Gastroesophageal sphincter (tissue), 4 donors: ENCODE measurements at regions not wholly inside any gene's neighbourhood (a gene's known extent, or its start where the extent isn't known, plus 50 kb on each side); places are given as distances from the start of the nearest gene placed in this dataset.

Source experiments
- ATAC-seq: fragments of 150-250 bp; one replicate; pipeline ENCODE4 v1.9.1; 2016; ENCODE audit warnings: mild to moderate bottlenecking, moderate library complexity
- H3K27ac ChIP-seq, 4 donors: fragments of 200-600 bp; sonication (generic) in 3 of 4; 1 replicate in 3 of 4; 2 replicates in 1 of 4; pipeline ENCODE4 v1.5.1; 2016 to 2019
- H3K27me3 ChIP-seq: fragments of 200-600 bp; sonication (generic); one replicate; pipeline ENCODE4 v1.5.1; 2019
- H3K36me3 ChIP-seq, 2 donors: fragments of 200-600 bp; sonication (generic); one replicate each; pipeline ENCODE4 v1.5.1; 2019; ENCODE audit warnings: control low read depth in 1 of 2
- H3K4me1 ChIP-seq, 3 donors: fragments of 200-600 bp; sonication (generic); 1 replicate in 2 of 3; 2 replicates in 1 of 3; pipeline ENCODE4 v1.5.1; 2016 to 2019; ENCODE audit warnings: control low read depth in 2 of 3
- H3K4me3 ChIP-seq, 2 donors: fragments of 200-600 bp; sonication (generic); one replicate each; pipeline ENCODE4 v1.5.1; 2019; ENCODE audit warnings: mild to moderate bottlenecking in 1 of 2, moderate library complexity in 1 of 2
- H3K9me3 ChIP-seq, 3 donors: fragments of 200-600 bp; sonication (generic); one replicate each; pipeline ENCODE4 v1.5.1; 2017 to 2019; ENCODE audit warnings: control low read depth in 2 of 3
- EP300 ChIP-seq: sonication (generic); formaldehyde crosslinking; IDR thresholded peaks from one replicate; pipeline ENCODE4 v1.6.1; 2017; ENCODE audit warnings: antibody characterized with exemption, mild to moderate bottlenecking
- POLR2A ChIP-seq, 2 donors: fragments of 450-650 bp; IDR thresholded peaks; one replicate each; pipeline ENCODE4 v1.6.1; 2017; ENCODE audit warnings: antibody characterized with exemption in 2 of 2, mild to moderate bottlenecking in 2 of 2, moderate library complexity in 1 of 2
- POLR2AphosphoS5 ChIP-seq: sonication (generic); formaldehyde crosslinking; IDR thresholded peaks from one replicate; pipeline ENCODE4 v1.6.1; 2017; ENCODE audit warnings: antibody characterized with exemption
- WGBS, 2 donors: methylation state at CpG; one replicate each; pipeline ENCODE4 v1.1.5; 2018; ENCODE audit warnings: low coverage in 1 of 2; 5-methylcytosine and 5-hydroxymethylcytosine counted together
- TF ChIP-seq, protein P1 (sequence below), 4 experiments: fragments of 200-600 bp in 2 of 4; fragments of 450-650 bp in 2 of 4; sonication (generic) in 1 of 4; IDR thresholded peaks; one replicate each; pipeline ENCODE4 v1.5.1; 2017 to 2019; ENCODE audit warnings: antibody characterized with exemption in 4 of 4, mild to moderate bottlenecking in 2 of 4, moderate library complexity in 2 of 4

DNA sequence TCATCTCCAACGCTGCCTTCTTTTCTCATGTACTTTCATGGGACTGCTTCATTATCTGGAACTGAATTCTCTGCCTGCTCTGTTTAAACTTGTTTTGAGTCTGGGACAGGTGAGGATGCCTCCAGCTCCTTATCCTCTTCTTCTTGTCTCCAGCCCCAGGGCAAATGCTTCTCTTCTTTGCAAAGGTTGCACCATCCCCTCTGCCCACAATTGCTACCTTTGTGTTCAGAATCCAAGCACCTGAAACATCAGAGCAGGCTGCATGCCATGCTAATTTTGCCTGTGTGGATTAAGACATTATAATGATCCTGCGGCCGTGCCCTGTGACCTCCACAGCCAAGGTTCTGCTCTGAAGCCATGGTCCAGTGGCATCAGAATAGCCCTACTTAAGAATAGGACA lies 309.5 kb downstream of the EPHA4 start:
- 94 to 100% methylated on average over 1 to 3 of the region's 3 CpGs for WGBS, 2 donors
- Histone ChIP-seq H3K4me3 (no peak overlapping the region), H3K27ac (no peak overlapping the region), H3K36me3 (no peaks in the 10 kb centered on the region), H3K9me3 (no peaks in the 10 kb centered on the region), H3K4me1 (no peaks in the 10 kb centered on the region), H3K27me3 (peaks cover 4% of the 10 kb centered on the region)
- ATAC-seq = no peak
- no peak for TF ChIP-seq POLR2AphosphoS5
- TF ChIP-seq, protein P1, sequence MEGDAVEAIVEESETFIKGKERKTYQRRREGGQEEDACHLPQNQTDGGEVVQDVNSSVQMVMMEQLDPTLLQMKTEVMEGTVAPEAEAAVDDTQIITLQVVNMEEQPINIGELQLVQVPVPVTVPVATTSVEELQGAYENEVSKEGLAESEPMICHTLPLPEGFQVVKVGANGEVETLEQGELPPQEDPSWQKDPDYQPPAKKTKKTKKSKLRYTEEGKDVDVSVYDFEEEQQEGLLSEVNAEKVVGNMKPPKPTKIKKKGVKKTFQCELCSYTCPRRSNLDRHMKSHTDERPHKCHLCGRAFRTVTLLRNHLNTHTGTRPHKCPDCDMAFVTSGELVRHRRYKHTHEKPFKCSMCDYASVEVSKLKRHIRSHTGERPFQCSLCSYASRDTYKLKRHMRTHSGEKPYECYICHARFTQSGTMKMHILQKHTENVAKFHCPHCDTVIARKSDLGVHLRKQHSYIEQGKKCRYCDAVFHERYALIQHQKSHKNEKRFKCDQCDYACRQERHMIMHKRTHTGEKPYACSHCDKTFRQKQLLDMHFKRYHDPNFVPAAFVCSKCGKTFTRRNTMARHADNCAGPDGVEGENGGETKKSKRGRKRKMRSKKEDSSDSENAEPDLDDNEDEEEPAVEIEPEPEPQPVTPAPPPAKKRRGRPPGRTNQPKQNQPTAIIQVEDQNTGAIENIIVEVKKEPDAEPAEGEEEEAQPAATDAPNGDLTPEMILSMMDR (IDR thresholded peaks at IDR 0.05) = no peak
- no peak for TF ChIP-seq POLR2A (IDR thresholded peaks at IDR 0.05)
- no peak for TF ChIP-seq EP300

DNA sequence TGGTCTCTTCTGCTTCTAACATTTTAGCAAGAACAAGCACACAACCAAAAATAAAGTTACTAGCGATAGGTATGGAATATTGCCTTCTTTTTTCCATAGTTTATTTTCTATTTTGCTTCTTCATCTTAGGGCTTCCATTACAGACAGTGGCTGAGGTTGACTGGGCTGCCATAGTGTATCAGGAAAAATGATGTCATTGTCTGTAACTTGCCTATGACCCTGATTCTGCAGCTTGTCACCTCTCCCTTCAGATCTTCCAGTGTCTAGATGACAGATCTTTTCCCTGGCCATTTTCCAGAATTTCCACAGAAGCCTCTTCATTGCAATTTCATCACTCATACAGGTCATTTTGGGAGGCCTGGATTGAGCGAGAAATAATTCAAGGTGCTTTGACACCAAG lies 308.5 kb downstream of the EPHA4 start:
- no peaks in the 10 kb centered on the region for H3K36me3 ChIP-seq
- H3K27ac ChIP-seq = no peak overlapping the region
- TF ChIP-seq, protein P1 (IDR thresholded peaks at IDR 0.05) = no peak
- no peak for TF ChIP-seq EP300
- no peak for TF ChIP-seq POLR2A (IDR thresholded peaks at IDR 0.05)
- TF ChIP-seq POLR2AphosphoS5 = no peak
- H3K27me3 ChIP-seq = peaks cover 4% of the 10 kb centered on the region
- 94 to 100% methylated on average over 1 to 2 of the region's 2 CpGs for WGBS, 2 donors
- no peaks in the 10 kb centered on the region for H3K4me1 ChIP-seq
- no peak for ATAC-seq
- no peaks in the 10 kb centered on the region for H3K9me3 ChIP-seq
- no peak overlapping the region for H3K4me3 ChIP-seq

DNA sequence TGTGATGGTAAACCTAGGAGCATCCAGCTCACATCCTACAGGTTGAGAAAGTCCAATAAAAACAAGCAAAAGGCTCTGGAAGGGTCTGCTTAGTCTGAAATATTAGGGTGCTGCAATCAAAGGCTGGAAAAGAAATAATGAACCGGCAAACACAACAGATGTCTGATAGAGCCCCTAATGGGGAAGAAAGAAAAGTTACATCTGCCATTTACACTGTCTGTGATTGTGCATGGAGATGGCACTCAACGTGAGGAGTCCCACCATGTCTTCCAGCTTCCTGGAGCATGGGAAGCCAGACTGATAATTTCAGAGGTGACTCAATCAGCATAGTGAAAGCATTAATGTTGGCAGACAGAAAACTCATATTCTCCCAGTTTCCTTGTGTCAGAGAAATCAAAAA lies 307.8 kb downstream of the EPHA4 start:
- Histone ChIP-seq H3K27me3 (peaks cover 4% of the 10 kb centered on the region), H3K4me3 (no peak overlapping the region), H3K36me3 (no peaks in the 10 kb centered on the region), H3K4me1 (no peaks in the 10 kb centered on the region), H3K9me3 (no peaks in the 10 kb centered on the region), H3K27ac (no peak overlapping the region)
- WGBS, 2 donors = 33 to 86% methylated on average over 2 of the region's 2 CpGs
- TF ChIP-seq POLR2A (IDR thresholded peaks at IDR 0.05) (no peak), EP300 (no peak), POLR2AphosphoS5 (no peak)
- TF ChIP-seq, protein P1 (IDR thresholded peaks at IDR 0.05) = no peak
- ATAC-seq = no peak

DNA sequence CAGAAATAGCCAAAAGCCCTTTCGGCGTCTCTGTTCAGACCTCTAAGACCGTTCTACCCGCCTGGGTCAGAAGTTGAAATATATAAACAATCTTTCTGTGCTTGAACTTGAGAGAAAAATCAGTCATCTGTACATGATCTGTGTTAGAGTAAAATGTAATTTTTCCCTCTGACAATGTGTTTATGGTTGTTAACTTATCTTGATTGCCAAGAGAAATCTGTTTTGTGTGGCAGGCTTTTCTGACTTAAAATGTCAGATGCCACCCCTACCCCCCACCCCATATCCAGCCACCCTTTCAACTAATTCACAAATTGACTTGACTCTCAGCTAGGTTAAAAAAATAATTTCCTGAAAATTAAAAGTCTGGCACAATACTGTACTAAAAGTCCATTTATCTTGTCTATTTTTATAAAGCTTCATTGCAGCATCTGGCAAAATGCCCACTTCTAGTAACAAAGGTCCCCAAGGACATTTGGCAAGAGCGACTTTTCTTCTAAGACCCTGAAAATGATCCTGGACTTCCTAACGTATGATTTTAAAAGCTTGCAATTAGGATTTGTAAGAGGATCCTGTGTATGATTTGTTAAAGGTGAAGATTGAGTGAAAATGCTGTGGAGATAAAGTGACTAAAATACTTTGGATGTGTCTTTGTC lies 304.2 kb downstream of the EPHA4 start:
- Histone ChIP-seq H3K27me3 (peaks cover 4% of the 10 kb centered on the region), H3K36me3 (no peaks in the 10 kb centered on the region), H3K27ac (no peak overlapping the region), H3K4me3 (no peak overlapping the region), H3K4me1 (no peaks in the 10 kb centered on the region), H3K9me3 (no peaks in the 10 kb centered on the region)
- no peak for TF ChIP-seq EP300
- TF ChIP-seq, protein P1 (IDR thresholded peaks at IDR 0.05) = no peak
- no peak for TF ChIP-seq POLR2A (IDR thresholded peaks at IDR 0.05)
- no peak for TF ChIP-seq POLR2AphosphoS5
- WGBS, 2 donors = 20 to 34% methylated on average over 6 of the region's 6 CpGs
- ATAC-seq = no peak

DNA sequence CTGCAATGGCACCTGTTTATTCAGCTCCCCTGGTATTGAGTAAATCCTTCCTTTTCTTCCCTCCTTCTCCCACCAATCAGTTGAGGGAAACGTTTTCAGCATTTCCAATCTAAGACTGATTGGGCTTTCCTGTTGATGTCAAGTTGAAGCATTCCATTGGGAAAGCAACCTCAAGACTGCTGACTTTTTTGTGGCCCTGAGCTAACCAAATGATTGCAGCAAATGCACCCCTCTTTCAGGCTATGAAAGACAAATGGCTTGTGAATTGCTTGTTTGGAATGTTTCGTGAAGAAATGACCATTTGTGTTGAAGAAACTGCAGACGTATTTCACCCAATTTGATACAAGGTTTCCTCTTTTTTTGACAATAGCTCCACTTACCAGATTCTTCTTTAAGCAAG lies 303.5 kb downstream of the EPHA4 start:
- Histone ChIP-seq H3K4me3 (no peak overlapping the region), H3K27ac (no peak overlapping the region), H3K27me3 (peaks cover 4% of the 10 kb centered on the region), H3K9me3 (no peaks in the 10 kb centered on the region), H3K36me3 (no peaks in the 10 kb centered on the region), H3K4me1 (no peaks in the 10 kb centered on the region)
- no peak for ATAC-seq
- WGBS, 2 donors = 49 to 55% methylated on average over 2 to 3 of the region's 3 CpGs
- TF ChIP-seq, protein P1 (IDR thresholded peaks at IDR 0.05) = no peak
- no peak for TF ChIP-seq EP300
